Breast epithelium (tissue), 3 donors: ENCODE measurements at regions not wholly inside any gene's neighbourhood (a gene's known extent, or its start where the extent isn't known, plus 50 kb on each side); places are given as distances from the start of the nearest gene placed in this dataset.

ENCODE experiments used
- POLR2AphosphoS5 ChIP-seq, 3 donors: sonication (generic); formaldehyde crosslinking; IDR thresholded peaks; one replicate each; pipeline ENCODE4 v1.6.1; 2017; ENCODE audit warnings: antibody characterized with exemption in 3 of 3
- TF ChIP-seq, protein P1 (sequence below), 3 donors: fragments of 450-650 bp; IDR thresholded peaks; one replicate each; pipeline ENCODE4 v1.5.1; 2016 to 2017; ENCODE audit warnings: antibody characterized with exemption in 3 of 3, mild to moderate bottlenecking in 3 of 3, moderate library complexity in 3 of 3

DNA sequence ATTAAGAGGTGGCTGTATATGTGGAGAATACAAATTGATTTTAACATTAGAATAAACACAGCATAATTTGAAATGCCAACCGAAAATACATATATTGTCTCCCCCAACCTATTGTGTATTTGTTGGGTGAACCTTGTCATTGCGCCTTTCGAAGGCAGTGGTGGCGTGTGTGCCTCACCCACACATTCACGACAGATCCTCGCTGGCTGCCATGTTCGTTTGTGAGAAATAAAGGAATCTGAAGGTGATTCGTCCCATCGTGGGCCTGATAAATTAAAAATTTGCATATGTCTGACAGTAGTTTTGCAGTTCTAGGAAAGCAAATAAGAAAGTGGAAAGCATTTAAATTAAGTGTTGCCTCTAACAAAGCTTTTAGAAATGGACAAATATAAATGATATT lies 222.8 kb upstream of the TOPAZ1 start:
- no peak for TF ChIP-seq POLR2AphosphoS5 (IDR thresholded peaks at IDR 0.05)
- TF ChIP-seq, protein P1, sequence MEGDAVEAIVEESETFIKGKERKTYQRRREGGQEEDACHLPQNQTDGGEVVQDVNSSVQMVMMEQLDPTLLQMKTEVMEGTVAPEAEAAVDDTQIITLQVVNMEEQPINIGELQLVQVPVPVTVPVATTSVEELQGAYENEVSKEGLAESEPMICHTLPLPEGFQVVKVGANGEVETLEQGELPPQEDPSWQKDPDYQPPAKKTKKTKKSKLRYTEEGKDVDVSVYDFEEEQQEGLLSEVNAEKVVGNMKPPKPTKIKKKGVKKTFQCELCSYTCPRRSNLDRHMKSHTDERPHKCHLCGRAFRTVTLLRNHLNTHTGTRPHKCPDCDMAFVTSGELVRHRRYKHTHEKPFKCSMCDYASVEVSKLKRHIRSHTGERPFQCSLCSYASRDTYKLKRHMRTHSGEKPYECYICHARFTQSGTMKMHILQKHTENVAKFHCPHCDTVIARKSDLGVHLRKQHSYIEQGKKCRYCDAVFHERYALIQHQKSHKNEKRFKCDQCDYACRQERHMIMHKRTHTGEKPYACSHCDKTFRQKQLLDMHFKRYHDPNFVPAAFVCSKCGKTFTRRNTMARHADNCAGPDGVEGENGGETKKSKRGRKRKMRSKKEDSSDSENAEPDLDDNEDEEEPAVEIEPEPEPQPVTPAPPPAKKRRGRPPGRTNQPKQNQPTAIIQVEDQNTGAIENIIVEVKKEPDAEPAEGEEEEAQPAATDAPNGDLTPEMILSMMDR (IDR thresholded peaks at IDR 0.05): no peak
